ENCODE measurements at regions not wholly inside any gene's neighbourhood (a gene's known extent, or its start where the extent isn't known, plus 50 kb on each side); places are given as distances from the start of the nearest gene placed in this dataset.

- Histone ChIP-seq H3K27ac (no peak overlapping the region), H3K4me3 (no peak overlapping the region), H3K36me3 (no peaks in the 10 kb centered on the region), H3K27me3 (peaks cover 0 to 25% (median 19%) of the 10 kb centered on the region in 7 donors), H3K9me3 (no peaks in the 10 kb centered on the region), H3K4me1 (peaks cover 0 to 15% (median 9%) of the 10 kb centered on the region in 9 donors)
- WGBS, 2 donors = 83 to 92% methylated on average over 4 of the region's 4 CpGs
- no peak for TF ChIP-seq CTCF (IDR thresholded peaks at IDR 0.05)
- intact Hi-C loops (cut with DNase I) = no loop called here
- DNase-seq (no peak), ATAC-seq (no peak)
Measured at GRCh38 chr2:62573137-62573731, 67.2 kb upstream of the TMEM17 start.

- Histone ChIP-seq H3K4me1 (peaks cover 0 to 15% (median 7%) of the 10 kb centered on the region in 9 donors), H3K4me3 (peak overlapping the region in 8 of 10 donors; percentile 2 to 27 (median 12))
- peak in 3 of 8 donors; percentile 24 to 77 (median 31) for ATAC-seq
Measured at GRCh38 chr2:62570861-62571698, 65.1 kb upstream of the TMEM17 start.

GRCh38 chr2:62569907-62570841 is 64.2 kb upstream of the TMEM17 start:
- ATAC-seq = no peak

More at GRCh38 chr2:62570861-62571698, 65.1 kb upstream of the TMEM17 start:
- DNase-seq = peak in 1 of 2 donors; percentile 9
- intact Hi-C loops (cut with DNase I) = no loop called here
- 8 to 12% methylated on average over 35 of the region's 35 CpGs for WGBS, 2 donors
- Histone ChIP-seq H3K27ac (no peak overlapping the region), H3K36me3 (no peaks in the 10 kb centered on the region), H3K9me3 (no peaks in the 10 kb centered on the region), H3K27me3 (peaks cover 0 to 25% (median 19%) of the 10 kb centered on the region in 7 donors)
- no peak for TF ChIP-seq CTCF (IDR thresholded peaks at IDR 0.05)

More at GRCh38 chr2:62569907-62570841, 64.2 kb upstream of the TMEM17 start:
- no peaks in the 10 kb centered on the region for H3K9me3 ChIP-seq
- H3K27ac ChIP-seq = no peak overlapping the region
- intact Hi-C loops (cut with DNase I) = no loop called here
- no peak for DNase-seq
- peaks cover 0 to 25% (median 19%) of the 10 kb centered on the region in 7 donors for H3K27me3 ChIP-seq
- H3K4me1 ChIP-seq = peaks cover 0 to 15% (median 7%) of the 10 kb centered on the region in 9 donors
- no peaks in the 10 kb centered on the region for H3K36me3 ChIP-seq
- 57 to 61% methylated on average over 23 of the region's 23 CpGs for WGBS, 2 donors
- peak overlapping the region in 1 of 10 donors; percentile 26 for H3K4me3 ChIP-seq
- no peak for TF ChIP-seq CTCF (IDR thresholded peaks at IDR 0.05)
